HG03521 (cell line): ENCODE measurements at regions not wholly inside any gene's neighbourhood (a gene's known extent, or its start where the extent isn't known, plus 50 kb on each side); places are given as distances from the start of the nearest gene placed in this dataset.

Source experiments
- ATAC-seq: cut with Tn5 transposase; IDR thresholded peaks from one replicate; pipeline ENCODE4 v1.9.1; 2021; ENCODE audit warnings: mild to moderate bottlenecking, moderate library complexity; ENCODE audit not compliant: unreplicated experiment

DNA sequence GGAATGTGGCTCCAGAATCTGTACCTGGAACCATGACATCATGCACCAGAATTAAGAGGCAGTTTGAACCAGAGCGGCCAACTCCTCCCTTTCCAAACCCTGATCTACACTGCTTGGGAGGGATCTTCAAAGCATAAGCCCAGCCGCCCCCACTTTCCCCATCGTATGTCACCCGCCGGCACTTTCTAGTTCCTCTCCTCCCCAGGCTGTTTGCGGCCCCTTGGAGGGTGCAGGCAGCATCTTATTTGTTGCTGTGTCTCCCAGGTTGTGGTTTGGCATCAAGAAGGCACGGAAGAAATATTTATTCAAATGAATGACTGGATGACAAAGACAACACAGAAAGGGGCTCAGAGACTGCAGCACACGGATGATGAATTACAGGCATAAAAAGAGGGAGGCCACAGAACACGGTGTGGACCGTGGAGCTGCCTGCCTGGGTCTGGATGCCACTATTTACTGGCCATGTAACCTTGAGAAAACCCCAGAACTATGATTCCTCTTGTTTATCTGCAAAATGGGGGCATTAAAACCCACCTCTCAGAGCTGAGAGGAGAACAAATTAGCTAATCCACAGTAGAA lies 305.8 kb downstream of the EIPR1 start:
- no peak for ATAC-seq

DNA sequence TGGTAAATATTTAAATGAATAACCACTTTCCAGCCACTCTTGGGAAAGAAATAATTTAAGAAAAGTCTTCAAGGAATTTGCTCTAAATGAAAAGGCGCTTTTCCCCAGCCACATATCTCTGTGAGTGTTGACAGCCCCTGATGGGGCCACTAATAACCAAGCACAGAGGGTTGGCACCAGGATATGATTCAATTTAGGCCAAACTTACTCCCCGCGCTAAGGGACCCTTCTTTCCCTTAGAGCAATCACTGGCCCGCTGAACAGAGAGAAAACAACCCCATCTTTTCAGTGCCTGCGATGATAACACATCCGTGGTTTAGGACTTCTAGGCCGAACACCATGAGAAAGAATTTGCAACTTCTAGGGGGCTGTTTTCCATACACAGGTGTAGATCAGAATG lies 310.8 kb downstream of the EIPR1 start:
- ATAC-seq = no peak

DNA sequence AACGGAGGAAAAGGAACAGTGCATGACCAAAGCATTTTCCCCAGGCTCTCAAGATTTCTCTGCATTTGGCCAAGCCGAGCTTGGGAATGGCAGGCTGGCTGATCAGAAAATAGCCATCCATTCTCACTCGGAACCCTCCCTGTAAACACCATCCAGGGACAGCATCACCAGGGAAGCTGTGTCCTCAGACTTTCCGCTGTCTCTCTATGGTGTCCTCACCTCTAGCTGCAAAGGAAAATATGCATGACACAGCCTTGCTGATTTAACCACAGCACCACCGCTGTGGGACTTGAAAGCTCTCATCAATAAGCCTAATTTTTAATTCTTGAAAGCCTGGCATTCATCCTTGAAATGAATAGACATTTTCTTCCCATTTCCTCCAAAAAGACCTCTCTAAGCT lies 311.7 kb downstream of the EIPR1 start:
- no peak for ATAC-seq

DNA sequence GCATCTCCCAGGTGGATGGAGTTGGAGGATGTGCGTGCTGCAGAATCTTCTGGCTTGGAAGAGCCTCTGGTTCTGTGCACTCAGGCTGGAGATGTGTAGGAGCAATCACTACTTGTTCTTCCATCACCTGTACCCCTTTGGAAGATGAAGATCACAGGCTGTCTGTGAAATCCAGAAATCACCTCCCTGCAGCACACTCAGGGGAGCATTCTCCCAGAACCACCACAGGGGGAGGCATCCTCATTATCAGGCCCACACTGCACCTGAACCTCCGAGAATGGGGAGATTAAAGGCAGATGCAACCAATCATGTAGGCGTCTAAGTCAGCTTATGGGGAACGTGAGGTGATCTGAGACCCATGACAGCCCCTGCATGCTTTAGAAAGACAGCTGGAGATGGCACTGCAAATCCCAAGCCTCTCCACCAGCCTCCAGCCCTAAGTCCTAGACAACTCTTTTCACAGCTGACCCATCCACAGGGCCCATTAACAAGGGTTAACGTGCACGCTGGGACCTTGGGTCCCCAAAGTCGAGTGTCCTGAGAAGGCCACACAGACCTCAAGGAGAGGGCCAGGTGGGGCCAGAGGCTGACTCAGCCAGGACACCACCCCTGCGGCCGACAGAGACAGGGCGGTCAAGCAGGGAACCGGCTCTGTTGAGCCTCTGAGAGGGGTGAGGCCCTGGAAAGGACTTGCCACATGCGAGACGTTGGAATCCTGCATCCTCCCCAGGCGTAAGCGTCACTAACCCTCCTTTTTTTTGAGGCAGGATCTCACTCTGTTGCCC lies 314.9 kb downstream of the EIPR1 start:
- ATAC-seq = no peak

DNA sequence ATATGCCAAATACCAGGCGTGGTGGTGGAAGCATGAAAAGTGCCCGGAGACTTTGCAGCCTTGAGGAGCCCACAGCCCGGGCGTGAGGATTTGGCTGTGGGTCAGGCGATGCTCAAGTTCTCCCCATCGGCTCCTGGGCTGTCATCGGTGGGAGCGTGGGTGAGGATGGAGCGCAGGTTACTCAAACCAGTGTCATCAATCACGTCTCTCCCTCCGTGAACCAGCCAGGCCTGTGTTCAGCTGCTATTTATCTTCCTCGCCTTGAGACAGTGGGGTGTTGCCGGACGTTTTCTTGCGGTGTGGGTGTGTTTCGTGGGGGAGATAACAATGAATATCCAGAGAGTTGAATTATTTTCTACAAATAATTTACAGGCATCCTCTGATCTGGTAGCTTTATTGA lies 317.6 kb downstream of the EIPR1 start:
- no peak for ATAC-seq

DNA sequence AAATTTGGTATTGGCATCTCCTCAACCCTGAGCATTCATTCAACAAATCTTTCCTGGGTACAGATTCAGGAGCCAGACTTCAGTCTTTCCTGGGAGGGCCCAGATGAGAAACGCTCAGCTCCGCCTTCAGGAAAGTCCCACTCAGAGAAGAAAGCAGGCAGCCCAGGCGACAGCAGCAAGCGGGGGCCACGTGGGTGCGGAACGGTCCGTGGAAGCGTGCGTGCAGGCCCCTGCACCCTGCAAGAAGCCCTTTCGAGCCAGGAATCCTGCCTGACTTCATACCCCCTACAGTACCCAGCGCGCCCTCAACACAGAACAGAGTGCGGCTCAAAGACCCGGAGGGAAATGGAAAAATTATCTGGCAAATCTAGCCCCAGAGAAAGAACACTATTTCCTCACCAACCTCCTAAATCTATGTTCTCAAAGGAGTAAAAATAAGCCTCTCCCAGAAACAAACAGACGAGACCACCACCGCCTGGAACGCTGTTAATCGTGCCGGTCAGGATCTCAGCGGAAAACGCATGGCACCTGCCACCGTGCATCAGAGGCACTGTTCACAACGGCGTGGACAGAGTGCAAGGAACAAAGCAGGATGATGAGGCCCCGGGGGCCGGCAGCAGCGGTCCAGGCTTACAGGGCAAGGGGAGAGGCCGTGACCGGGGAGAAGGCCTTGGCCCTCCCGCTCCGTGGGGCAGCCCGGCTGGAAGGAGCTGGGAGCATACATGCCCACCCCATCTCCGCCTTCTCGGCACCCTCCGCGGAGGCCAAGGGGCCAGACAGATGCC lies 318.3 kb downstream of the EIPR1 start:
- ATAC-seq = no peak

DNA sequence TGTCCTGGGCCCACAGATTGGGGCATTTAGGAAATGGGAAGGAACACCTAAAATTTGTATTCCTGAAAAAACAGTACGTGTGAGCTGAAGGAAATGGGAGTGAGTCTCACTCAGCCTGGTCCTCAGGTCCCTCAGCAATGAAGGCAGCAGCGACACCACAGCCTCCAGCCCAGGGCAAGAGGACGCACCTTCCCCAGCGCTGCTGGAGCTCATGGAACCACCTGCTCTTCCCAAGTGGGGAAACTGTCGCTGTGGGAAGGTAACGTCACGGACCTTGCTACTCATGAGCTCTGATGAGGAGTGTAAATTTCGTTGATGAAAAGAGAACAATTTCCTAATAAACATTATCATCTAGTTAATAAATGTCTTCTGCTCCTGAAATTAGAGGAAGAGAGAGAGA lies 323.6 kb downstream of the EIPR1 start:
- no peak for ATAC-seq

DNA sequence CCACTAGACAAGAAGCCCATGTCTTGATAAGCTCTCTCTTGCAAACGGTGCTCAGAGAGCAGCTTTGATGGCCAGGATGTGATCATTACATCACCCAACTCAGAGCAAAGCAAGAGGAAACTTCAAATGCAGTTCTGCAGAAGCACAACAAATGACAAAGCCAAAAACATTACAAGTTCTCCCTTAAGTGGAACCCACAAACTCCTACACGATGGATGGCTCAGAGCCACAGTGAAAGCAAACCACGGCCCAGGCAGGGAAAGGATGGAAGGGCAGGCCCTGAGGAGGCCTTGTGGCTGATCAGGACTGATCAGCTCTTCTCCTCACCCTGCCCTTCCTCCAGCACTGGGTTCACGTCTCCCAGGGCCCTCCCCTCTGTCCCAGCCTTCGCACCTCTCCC lies 326.4 kb downstream of the EIPR1 start:
- no peak for ATAC-seq

DNA sequence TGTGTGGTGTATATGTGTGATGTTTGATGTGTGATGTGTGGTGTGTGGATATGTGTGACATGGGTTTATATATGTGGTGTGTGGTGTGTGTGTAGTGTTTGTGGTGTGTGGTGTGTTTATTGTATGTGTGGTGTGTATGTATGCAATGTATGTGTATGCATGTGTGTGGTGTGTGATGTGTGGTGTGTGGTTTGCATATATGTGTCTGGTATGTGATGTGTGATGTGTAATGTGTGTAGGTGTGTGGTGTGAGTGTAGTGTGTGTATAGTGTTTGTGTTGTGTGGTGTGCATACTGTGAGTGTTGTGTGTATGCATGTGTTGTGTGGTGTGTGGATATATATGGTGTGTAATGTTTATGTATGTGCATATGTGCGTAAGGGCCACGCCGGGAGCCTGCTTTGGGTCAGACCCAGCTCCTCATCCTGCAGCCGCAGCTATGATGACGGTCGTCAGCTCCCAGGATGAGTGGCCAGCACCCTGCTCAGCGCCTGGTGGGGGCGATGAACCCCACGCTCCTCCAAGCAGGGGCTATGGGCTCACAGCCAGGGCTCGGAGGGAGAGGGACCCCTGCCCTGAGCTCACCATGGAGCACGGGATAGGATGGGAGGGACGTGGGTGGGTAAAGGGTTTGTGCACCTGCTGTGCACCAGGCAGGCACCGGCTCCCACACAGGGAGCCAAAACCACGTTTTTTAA lies 331.3 kb downstream of the EIPR1 start:
- no peak for ATAC-seq

DNA sequence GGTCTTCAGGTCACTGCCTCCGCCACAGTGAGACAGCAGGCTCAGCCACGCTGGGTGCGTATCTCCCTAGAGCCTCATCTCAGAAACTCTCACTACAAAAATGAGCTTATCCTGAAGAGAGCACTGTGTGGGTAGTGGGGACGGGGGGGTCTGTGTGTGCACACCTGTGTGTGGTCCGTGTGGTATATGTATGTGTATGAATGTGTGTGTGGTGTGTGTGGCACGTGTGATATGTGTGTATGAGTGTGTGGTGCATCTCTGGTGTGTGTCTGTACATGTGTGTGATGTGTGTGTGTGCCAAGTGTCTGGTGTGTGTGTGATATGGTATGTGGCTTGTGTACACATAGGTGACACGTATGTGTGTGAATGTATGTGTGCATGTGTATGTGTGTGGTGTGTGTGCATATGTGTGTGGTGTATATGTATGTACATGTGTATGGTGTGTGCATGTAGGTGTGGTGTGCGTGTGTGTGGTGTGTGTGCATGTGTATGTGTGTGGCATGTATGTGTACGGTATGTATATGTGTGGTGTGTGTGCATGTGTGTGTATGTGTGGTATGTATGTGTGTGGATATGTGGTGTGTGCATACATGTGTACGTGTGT lies 332.2 kb downstream of the EIPR1 start:
- no peak for ATAC-seq

DNA sequence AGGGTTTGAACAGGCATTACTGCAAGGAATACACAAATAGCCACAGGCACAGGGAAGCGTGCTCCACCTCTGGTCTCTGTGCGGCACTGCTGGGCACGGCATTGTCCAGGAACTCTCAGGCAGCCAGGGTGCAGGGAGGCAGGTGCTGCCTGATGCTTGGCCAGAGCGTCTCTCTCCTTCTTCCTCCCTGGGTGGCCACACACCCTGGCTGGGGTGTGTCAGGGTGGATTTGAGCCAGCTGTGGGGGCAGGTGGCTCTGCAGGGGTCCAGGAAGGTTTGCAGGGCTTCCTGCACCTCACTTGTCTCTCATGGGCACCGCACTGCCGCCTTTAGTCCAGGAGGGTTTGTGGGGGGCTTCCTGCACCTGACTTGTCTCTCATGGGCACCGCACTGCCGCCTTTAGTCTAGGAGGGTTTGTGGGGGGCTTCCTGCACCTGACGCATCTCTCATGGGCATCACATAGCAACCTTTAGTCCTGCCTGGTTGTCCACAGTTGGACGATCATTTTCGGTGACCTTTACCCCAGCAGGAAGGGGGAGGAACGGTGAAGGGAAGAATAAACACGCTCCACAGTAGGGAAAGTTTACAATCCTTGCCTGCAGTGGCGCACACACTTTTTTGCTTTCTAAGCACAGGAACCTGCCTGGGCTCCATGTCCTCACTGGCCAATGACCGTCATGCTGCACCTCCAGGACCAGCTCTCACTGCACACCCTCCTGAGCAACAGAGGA lies 332.9 kb downstream of the EIPR1 start:
- ATAC-seq = no peak

DNA sequence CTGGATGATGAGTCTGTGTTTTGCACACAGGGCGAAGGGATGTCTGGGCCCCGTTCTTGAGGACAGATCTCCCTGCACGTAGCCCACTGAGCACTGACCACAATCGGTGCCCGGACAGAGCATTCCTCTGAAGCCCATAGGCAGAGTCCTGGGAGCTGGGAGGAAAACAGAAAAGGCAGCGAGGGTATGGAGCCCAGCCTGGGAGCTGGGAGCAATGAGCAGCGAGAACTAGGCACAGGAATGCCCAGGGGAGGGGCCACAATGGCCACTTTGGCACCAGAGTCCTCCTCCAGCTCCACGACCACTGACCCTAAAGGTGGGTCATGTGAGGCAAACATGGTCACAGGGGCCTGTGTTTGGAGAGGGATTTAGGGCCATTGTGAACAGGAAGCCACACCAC lies 333.9 kb downstream of the EIPR1 start:
- no peak for ATAC-seq

DNA sequence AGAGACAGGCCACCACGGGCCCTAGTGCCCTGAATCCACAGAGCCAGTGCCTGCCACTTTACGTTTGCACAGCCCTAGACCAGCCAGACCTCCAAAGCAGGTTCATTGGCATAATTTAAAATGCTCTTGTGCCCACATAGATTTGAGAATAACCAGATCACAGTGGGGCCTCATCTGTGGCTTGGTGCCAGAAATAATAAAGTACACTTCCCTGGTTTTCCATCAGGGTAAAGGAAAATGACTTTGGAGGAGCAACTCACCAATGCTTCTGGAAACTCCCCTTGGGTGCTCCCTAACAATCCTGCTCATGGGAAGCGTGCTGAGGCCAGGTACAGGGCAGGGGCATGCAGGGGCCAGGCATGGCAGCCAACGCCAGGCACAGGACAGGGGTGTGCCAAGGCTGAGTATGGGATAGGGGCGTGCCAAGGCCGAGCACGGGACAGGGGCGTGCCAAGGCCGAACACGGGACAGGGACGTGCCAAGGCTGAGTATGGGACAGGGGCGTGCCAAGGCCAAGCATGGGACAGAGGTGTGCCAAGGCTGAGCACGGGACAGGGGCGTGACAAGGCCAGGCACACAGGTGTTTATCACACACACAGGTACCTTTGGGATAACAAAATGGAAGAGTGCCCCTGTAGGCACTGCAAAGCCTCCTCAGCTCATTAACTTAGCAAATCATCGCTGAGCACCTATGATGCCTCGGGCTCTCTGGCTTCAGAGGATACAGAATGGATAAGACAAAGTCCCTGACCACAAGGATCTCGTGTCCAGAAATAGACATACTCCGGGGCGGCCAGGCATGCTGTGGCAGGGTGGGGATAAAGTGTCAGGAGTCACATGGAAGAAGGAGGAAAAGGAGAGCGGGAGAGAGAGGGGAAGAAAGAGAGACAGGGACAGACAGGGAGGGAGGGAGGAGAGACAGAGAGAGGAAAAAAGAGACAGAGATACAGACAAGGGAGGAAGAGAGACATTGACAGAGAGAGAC lies 334.7 kb downstream of the EIPR1 start:
- no peak for ATAC-seq

DNA sequence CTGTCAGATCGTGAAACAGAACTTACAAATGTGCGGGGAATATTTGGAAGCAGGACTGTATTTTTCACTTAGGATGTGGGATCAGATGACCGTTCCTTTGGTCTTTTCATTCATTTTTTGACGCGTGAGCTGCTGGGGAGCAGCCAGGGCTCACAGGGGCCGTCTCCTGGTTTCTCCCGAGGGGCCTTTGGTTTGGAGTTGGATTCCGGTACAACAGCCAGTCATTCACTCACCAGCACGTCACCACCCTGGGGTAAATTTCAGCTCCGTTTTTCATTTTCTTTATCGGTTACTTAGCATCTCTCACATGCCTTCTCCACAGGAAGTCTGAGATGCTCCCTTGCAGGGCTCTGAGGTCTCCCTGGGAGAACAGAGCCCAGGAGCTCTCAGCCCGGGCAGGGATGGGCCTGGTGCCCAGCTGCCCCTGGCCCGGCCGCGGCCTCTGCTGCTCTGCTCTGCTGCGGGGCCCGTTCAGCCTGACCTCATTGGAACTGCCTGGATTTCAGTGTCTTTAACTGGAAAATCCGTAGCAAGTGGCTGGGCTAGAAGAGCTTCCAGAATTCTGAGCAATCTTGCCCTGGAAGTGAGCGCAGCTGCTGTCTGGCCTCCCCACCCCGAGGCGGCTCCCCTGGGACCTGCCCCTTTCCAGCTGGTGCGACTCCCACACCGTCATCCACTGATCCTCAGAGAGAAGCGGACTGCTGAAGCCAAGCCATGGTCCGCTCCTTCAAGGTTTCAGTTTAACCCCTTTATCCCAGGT lies 335.6 kb downstream of the EIPR1 start:
- ATAC-seq = no peak

DNA sequence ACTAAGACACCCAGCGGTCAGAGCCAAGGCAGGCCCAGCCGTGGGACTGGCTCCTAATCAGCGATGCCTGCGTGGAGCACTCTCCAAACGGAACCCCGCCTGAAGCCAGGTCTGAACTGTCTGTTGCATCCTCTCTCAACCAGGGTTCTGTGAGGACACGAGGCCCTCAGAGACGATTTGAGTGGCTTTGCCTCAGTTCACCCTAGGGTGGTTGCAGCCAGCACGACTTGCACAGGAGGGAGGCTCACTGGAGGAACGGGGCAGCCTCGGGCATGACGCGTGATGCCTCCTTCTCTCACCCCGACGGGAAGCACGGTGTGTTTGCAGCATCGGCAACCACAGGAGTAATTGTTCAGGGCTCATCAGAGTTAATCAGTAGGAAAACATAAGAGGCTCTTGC lies 336.4 kb downstream of the EIPR1 start:
- ATAC-seq = no peak

DNA sequence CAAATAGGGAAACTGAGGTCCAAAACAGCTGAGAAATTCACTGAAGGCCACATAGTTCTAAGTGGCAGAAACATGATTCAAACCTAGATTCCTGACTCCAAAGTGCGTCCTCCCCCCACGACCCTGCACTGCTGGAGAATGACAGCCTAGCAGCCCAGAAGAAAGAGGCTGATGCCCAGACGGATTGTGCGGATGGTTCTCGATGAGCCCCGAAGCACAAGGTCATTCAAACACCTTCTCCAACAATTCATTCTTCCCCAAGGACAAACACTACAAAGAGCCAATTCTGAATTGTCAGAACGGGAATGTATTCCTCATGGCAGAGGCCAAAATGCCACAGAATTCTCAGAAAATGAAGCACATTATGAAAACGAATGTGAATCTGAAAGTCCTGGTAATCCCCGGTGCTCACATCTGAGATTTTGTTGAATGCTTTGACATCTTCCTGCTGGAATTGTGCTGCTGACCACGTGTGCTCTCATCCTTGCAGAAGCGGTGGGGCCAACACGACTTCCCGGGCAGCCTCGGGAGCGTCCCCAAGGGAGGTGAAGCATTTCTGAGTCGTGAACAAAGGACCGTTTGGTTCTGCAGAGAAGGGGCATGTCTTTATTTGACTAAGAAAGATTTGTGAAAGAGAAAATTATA lies 337.0 kb downstream of the EIPR1 start:
- ATAC-seq = no peak

DNA sequence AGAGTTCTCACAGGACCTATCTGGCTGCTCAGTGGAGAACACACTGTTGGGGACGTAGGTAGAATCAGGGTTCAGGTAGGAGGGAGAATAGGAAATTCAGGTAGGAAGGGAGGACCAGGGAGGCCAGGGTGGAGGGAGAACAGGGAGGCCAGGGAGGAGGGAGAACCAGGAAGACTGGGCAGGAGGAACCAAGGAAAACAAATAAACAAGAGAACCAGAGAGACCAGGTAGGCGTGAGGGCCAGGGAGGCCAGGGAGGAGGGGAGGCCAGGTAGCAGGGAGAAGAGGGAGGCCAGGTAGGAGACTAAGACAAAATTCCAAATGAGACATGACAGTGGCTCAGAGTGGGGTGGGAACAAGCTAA lies 337.6 kb downstream of the EIPR1 start:
- ATAC-seq = no peak
